AG09309 (cell line): ENCODE measurements at regions not wholly inside any gene's neighbourhood (a gene's known extent, or its start where the extent isn't known, plus 50 kb on each side); places are given as distances from the start of the nearest gene placed in this dataset.

Source experiments
- DNase-seq: peaks from one replicate; pipeline ENCODE4 v3.0.0-alpha.2; 2010; ENCODE audit warnings: low read depth
- H3K4me3 ChIP-seq: 2 replicates; pipeline ENCODE4 v1.5.1; 2011; ENCODE audit warnings: mild to moderate bottlenecking, low read depth, low read length, moderate library complexity; ENCODE audit not compliant: control insufficient read depth
- CTCF ChIP-seq: IDR thresholded peaks from 2 replicates; pipeline ENCODE4 v1.5.1; 2011; ENCODE audit warnings: mild to moderate bottlenecking, low read depth, low read length, inconsistent platforms; ENCODE audit not compliant: insufficient read depth, control insufficient read depth; ENCODE audit errors: missing control alignments

- no peak overlapping the region for H3K4me3 ChIP-seq
- no peak for TF ChIP-seq CTCF
- DNase-seq = no peak
Measured at GRCh38 chr4:71841336-71841735, 57.5 kb upstream of the GC start.

- DNase-seq = no peak
- no peak for TF ChIP-seq CTCF
- no peak overlapping the region for H3K4me3 ChIP-seq
Measured at GRCh38 chr4:71847300-71847699, 63.4 kb upstream of the GC start.

- no peak for DNase-seq
- TF ChIP-seq CTCF = no peak
- H3K4me3 ChIP-seq = no peak overlapping the region
Measured at GRCh38 chr4:71855944-71856343, 72.1 kb upstream of the GC start.

GRCh38 chr4:71857713-71858451, 74.0 kb upstream of the GC start:
- TF ChIP-seq CTCF = no peak
- DNase-seq = no peak
- no peak overlapping the region for H3K4me3 ChIP-seq

- no peak overlapping the region for H3K4me3 ChIP-seq
- no peak for DNase-seq
- TF ChIP-seq CTCF = no peak
Measured at GRCh38 chr4:71860643-71861042, 76.8 kb upstream of the GC start.

- H3K4me3 ChIP-seq = no peak overlapping the region
- TF ChIP-seq CTCF = no peak
- DNase-seq = no peak
Measured at GRCh38 chr4:71862315-71862714, 78.4 kb upstream of the GC start.

GRCh38 chr4:71863457-71863856, 79.6 kb upstream of the GC start:
- DNase-seq = no peak
- no peak for TF ChIP-seq CTCF
- no peak overlapping the region for H3K4me3 ChIP-seq
